AG09309 (cell line): ENCODE measurements at regions not wholly inside any gene's neighbourhood (a gene's known extent, or its start where the extent isn't known, plus 50 kb on each side); places are given as distances from the start of the nearest gene placed in this dataset.

Experiments used
- DNase-seq: peaks from one replicate; pipeline ENCODE4 v3.0.0-alpha.2; 2010; ENCODE audit warnings: low read depth
- H3K4me3 ChIP-seq: 2 replicates; pipeline ENCODE4 v1.5.1; 2011; ENCODE audit warnings: mild to moderate bottlenecking, low read depth, low read length, moderate library complexity; ENCODE audit not compliant: control insufficient read depth
- TF ChIP-seq, protein P1 (sequence below): IDR thresholded peaks from 2 replicates; pipeline ENCODE4 v1.5.1; 2011; ENCODE audit warnings: mild to moderate bottlenecking, low read depth, low read length, inconsistent platforms; ENCODE audit not compliant: insufficient read depth, control insufficient read depth; ENCODE audit errors: missing control alignments

DNA sequence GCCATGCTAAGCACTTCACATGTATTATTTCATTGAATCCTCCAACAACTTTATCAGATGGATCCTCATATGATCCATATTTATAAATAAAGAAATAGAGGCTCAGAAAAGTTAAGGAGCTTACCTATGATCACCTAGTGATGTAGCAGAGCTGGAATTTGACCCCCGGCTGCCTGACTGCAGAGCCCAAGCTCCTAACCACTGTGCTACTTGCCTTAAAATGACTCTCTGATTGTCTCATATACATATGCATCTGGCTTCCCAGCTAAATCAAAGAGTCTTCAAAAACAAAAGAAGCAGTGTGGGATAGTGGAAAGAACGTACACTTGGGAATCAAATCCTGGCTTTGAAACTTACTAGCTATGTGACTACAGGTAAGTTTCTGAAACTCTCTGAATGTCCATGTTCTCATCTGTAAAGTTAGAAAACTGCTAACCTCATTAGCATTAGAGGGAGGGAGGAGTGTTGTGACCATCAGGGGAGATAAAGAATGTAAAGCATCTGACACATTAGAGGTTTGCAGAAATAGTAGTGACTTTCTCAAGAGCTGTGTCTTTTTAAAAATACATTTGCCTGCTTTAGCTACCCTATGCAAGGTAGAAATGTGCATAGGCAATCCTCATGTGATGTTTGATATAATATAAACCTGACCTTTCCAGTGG, 67.2 kb upstream of the BARHL2 start:
- DNase-seq = no peak
- H3K4me3 ChIP-seq = no peak overlapping the region
- TF ChIP-seq, protein P1, sequence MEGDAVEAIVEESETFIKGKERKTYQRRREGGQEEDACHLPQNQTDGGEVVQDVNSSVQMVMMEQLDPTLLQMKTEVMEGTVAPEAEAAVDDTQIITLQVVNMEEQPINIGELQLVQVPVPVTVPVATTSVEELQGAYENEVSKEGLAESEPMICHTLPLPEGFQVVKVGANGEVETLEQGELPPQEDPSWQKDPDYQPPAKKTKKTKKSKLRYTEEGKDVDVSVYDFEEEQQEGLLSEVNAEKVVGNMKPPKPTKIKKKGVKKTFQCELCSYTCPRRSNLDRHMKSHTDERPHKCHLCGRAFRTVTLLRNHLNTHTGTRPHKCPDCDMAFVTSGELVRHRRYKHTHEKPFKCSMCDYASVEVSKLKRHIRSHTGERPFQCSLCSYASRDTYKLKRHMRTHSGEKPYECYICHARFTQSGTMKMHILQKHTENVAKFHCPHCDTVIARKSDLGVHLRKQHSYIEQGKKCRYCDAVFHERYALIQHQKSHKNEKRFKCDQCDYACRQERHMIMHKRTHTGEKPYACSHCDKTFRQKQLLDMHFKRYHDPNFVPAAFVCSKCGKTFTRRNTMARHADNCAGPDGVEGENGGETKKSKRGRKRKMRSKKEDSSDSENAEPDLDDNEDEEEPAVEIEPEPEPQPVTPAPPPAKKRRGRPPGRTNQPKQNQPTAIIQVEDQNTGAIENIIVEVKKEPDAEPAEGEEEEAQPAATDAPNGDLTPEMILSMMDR = no peak

DNA sequence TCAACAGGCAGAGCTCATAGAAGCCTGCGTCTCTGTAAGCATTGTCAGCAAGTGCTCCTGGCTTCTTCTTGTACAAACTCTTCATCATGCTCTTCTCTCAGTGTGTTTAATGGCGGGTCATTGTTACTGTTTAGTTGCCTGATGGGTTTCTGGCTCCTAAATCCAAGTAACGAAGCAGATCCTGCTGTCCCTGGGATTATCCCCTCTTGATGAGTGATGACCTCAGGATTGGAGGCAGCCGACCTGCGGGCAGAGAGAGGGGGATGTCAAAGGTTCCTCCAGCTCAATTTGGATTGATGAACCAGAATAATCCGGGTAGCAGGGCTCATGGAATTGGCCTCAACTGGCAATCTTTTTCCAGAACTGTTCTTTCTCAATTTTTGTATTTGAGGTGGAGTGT, 66.1 kb upstream of the BARHL2 start:
- TF ChIP-seq, protein P1 = no peak
- no peak overlapping the region for H3K4me3 ChIP-seq
- DNase-seq = no peak

DNA sequence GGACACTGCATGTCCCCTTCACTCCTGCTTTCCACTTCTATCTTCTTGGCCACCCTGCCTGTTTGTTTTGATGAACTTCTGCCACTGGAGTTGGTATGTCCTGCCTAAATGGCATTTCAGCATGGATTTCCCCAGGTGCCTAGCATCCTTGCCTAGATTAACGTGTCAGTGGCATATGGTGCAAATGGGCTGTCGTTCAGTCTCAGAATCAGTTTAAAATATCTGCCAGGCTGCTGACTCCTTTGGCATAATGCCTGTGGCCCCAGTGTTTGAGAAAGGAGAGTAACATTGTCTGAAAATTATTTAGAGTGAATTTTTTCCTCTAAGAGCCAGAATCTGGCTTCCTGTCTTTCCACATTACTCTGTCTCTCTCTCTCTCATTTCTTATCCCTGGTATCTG, 64.9 kb upstream of the BARHL2 start:
- H3K4me3 ChIP-seq = no peak overlapping the region
- TF ChIP-seq, protein P1 = no peak
- DNase-seq = no peak

DNA sequence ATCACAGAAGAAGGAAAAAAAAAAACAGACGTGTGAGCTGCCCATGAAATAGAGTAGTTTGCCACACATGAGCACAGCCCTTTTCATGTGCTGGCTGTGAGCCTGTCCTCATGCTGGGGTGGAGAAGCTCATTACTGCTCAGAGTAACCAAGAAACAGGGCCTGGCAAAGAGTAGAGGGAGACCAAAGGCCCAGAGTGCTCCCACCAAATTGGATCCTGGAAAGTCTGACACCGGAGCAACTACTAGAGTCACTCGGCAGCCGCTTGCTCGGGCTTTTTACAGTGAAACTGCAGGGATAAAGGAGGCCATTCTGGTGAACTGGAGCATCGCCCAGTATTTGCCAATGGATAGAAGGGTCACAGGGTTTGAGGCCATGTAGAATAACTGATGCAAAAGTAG, 64.4 kb upstream of the BARHL2 start:
- TF ChIP-seq, protein P1 = no peak
- H3K4me3 ChIP-seq = no peak overlapping the region
- DNase-seq = no peak

DNA sequence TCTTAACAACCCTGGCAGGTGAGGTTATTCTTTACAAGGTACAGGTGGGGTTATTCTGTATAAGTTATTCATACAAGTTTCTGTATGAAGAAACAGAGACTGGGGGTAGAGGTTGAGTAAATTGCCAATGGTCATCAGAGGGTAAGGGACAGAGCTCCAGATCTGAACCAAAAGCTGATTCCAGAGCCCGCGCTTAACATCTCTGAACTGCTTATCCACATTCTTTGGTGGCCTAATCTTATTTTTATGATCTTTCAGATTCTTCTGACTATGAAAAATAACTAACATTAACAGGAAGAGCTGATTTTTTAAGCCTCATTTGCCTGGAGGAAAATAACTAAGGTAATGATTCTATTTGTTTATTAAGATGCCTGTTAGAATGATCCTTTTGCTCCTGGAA, 63.9 kb upstream of the BARHL2 start:
- no peak overlapping the region for H3K4me3 ChIP-seq
- DNase-seq = no peak
- TF ChIP-seq, protein P1 = no peak

DNA sequence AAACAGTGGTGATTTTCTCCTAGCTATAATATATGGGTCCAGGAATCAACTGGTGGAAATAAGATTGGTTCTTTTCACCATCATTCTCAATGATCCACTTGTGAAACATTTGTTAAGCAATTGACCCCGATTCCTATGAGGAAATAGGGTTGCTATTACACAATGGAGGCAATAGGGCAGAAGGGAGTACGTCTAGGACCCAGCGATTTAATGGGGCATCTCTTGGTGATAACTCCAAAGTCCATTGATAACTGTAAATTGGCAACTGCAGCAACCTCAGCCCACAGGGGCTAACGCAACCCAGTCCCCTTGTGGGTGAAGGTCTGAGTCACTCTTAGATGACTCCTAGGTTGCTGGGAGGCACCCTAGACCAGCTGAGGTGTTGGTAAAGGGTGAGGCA, 62.5 kb upstream of the BARHL2 start:
- TF ChIP-seq, protein P1 = no peak
- H3K4me3 ChIP-seq = no peak overlapping the region
- DNase-seq = no peak
